Keratinocyte (primary cell): ENCODE measurements at regions not wholly inside any gene's neighbourhood (a gene's known extent, or its start where the extent isn't known, plus 50 kb on each side); places are given as distances from the start of the nearest gene placed in this dataset.

Source experiments
- DNase-seq: peaks from one replicate; pipeline ENCODE4 v3.0.0-alpha.2; 2011; ENCODE audit warnings: low read depth, missing footprints, low spot score
- FAIRE-seq: peaks from 2 replicates; lab custom pipeline; 2011; peaks lifted over from hg19 to GRCh38; lab: Jason Lieb, UNC
- H2AFZ ChIP-seq: 2 replicates; pipeline ENCODE4 v1.6.0; 2012; ENCODE audit warnings: low read length, control low read depth, inconsistent platforms; ENCODE audit not compliant: control insufficient read depth
- H3K27ac ChIP-seq: 2 replicates; pipeline ENCODE4 v1.5.1; 2011; ENCODE audit warnings: low read length; ENCODE audit not compliant: control insufficient read depth, insufficient read depth
- H3K27me3 ChIP-seq: 3 replicates; pipeline ENCODE4 v1.6.0; 2011; ENCODE audit warnings: low read length; ENCODE audit not compliant: control insufficient read depth, insufficient read depth; ENCODE audit errors: extremely low read depth
- H3K36me3 ChIP-seq, 2 experiments: 2 replicates in 1 of 2; 3 replicates in 1 of 2; pipeline ENCODE4 v1.5.1; 2011; ENCODE audit warnings: low read length in 2 of 2, mild to moderate bottlenecking in 1 of 2; ENCODE audit not compliant: control insufficient read depth in 2 of 2, insufficient read depth in 2 of 2; ENCODE audit errors: extremely low read depth in 1 of 2
- H3K4me1 ChIP-seq: 3 replicates; pipeline ENCODE4 v1.5.1; 2011; ENCODE audit warnings: low read length; ENCODE audit not compliant: control insufficient read depth, insufficient read depth; ENCODE audit errors: extremely low read depth
- H3K4me2 ChIP-seq: 3 replicates; pipeline ENCODE4 v1.6.0; 2011; ENCODE audit warnings: low read depth, low read length; ENCODE audit not compliant: control insufficient read depth, insufficient read depth; ENCODE audit errors: extremely low read depth
- H3K4me3 ChIP-seq, 3 experiments: fragments of 200-600 bp in 1 of 3; sonication (generic) in 1 of 3; 2 replicates in 2 of 3; 3 replicates in 1 of 3; pipeline ENCODE4 v1.5.1; 2011 to 2016; ENCODE audit warnings: low read length in 3 of 3, mild to moderate bottlenecking in 3 of 3, control low read depth in 2 of 3, inconsistent platforms in 1 of 3, low read depth in 1 of 3, mixed read lengths in 1 of 3, mixed run types in 1 of 3, moderate library complexity in 1 of 3; ENCODE audit not compliant: control insufficient read depth in 2 of 3, insufficient read depth in 2 of 3; ENCODE audit errors: extremely low read depth in 1 of 3
- H3K79me2 ChIP-seq: 2 replicates; pipeline ENCODE4 v1.6.0; 2012; ENCODE audit warnings: low read length; ENCODE audit not compliant: control insufficient read depth, insufficient read depth
- H3K9ac ChIP-seq: 3 replicates; pipeline ENCODE4 v1.6.0; 2011; ENCODE audit warnings: low read length; ENCODE audit not compliant: control insufficient read depth, insufficient read depth; ENCODE audit errors: extremely low read depth
- H3K9me1 ChIP-seq: 3 replicates; pipeline ENCODE4 v1.6.0; 2011; ENCODE audit warnings: low read length; ENCODE audit not compliant: control insufficient read depth, insufficient read depth; ENCODE audit errors: extremely low read depth
- H3K9me3 ChIP-seq: 2 replicates; pipeline ENCODE4 v1.5.1; 2012; ENCODE audit warnings: low read depth, low read length; ENCODE audit not compliant: control insufficient read depth
- H4K20me1 ChIP-seq: 3 replicates; pipeline ENCODE4 v1.6.0; 2011; ENCODE audit warnings: low read length; ENCODE audit not compliant: control insufficient read depth, insufficient read depth; ENCODE audit errors: extremely low read depth
- CTCF ChIP-seq, 3 experiments: IDR thresholded peaks in 1 of 3; conservative IDR thresholded peaks in 1 of 3; optimal IDR thresholded peaks in 1 of 3; 2 replicates in 2 of 3; 3 replicates in 1 of 3; pipeline versions ENCODE3 to v1.5.1; 2011; ENCODE audit warnings: low read length in 3 of 3, mild to moderate bottlenecking in 3 of 3, moderate library complexity in 2 of 3, control low read depth in 1 of 3, inconsistent platforms in 1 of 3; ENCODE audit not compliant: insufficient read depth in 2 of 3; ENCODE audit errors: extremely low read depth in 1 of 3
- EZH2 ChIP-seq: IDR thresholded peaks from one replicate; pipeline ENCODE4 v1.6.1; 2012; ENCODE audit warnings: inconsistent platforms, mild to moderate bottlenecking, low read length, moderate library complexity
- dilution Hi-C: fragments of 300-500 bp; cut with MboI; formaldehyde crosslinking; loops from one replicate; pipeline ENCODE4 v1.7.0; 2020; ENCODE audit warnings: low sequenced_read_pairs; ENCODE audit not compliant: extremely low pct_ligation_motif_present

GRCh38 chr10:128684215-128684614, 558.0 kb upstream of the MKI67 start:
- no peak for DNase-seq
- dilution Hi-C loops = no loop called here
- H3K9me1 ChIP-seq = no peaks in the 10 kb centered on the region
- H3K4me1 ChIP-seq = no peaks in the 10 kb centered on the region
- H3K4me2 ChIP-seq = no peak overlapping the region
- no peak for FAIRE-seq
- no peaks in the 10 kb centered on the region for H3K79me2 ChIP-seq
- no peaks in the 10 kb centered on the region for H3K27me3 ChIP-seq
- no peak overlapping the region for H2AFZ ChIP-seq
- H3K36me3 ChIP-seq = no peaks in the 10 kb centered on the region
- no peak overlapping the region for H3K9ac ChIP-seq
- no peaks in the 10 kb centered on the region for H4K20me1 ChIP-seq
- TF ChIP-seq CTCF (optimal IDR thresholded peaks at IDR 0.05 in 1 of 3, IDR thresholded peaks at IDR 0.05 in 1 of 3, conservative IDR thresholded peaks at IDR 0.05 in 1 of 3; ENCODE audit: extremely low read depth in 1 of 3, insufficient read depth in 2 of 3, low read length in 3 of 3) = no peak
- TF ChIP-seq EZH2 = no peak
- H3K9me3 ChIP-seq = peaks cover 4% of the 10 kb centered on the region
- H3K4me3 ChIP-seq = no peak overlapping the region
- H3K27ac ChIP-seq = no peak overlapping the region

GRCh38 chr10:128686630-128687278, 560.5 kb upstream of the MKI67 start:
- no peak overlapping the region for H3K27ac ChIP-seq
- TF ChIP-seq EZH2 (no peak), CTCF (optimal IDR thresholded peaks at IDR 0.05 in 1 of 3, IDR thresholded peaks at IDR 0.05 in 1 of 3, conservative IDR thresholded peaks at IDR 0.05 in 1 of 3; ENCODE audit: extremely low read depth in 1 of 3, insufficient read depth in 2 of 3, low read length in 3 of 3) (no peak)
- H3K27me3 ChIP-seq = no peaks in the 10 kb centered on the region
- no peaks in the 10 kb centered on the region for H3K79me2 ChIP-seq
- H3K9ac ChIP-seq = no peak overlapping the region
- H3K4me2 ChIP-seq = no peak overlapping the region
- DNase-seq = no peak
- no peaks in the 10 kb centered on the region for H4K20me1 ChIP-seq
- no peaks in the 10 kb centered on the region for H3K9me1 ChIP-seq
- H3K4me1 ChIP-seq = no peaks in the 10 kb centered on the region
- dilution Hi-C loops = loop anchor here (5.0 kb wide), 1 partner anchor 61 kb away; no protein-coding TSS in a partner anchor
- FAIRE-seq = no peak
- peaks cover 4% of the 10 kb centered on the region for H3K9me3 ChIP-seq
- no peaks in the 10 kb centered on the region for H3K36me3 ChIP-seq
- no peak overlapping the region for H3K4me3 ChIP-seq
- H2AFZ ChIP-seq = no peak overlapping the region
